ENCODE measurements at regions not wholly inside any gene's neighbourhood (a gene's known extent, or its start where the extent isn't known, plus 50 kb on each side); places are given as distances from the start of the nearest gene placed in this dataset.

DNA sequence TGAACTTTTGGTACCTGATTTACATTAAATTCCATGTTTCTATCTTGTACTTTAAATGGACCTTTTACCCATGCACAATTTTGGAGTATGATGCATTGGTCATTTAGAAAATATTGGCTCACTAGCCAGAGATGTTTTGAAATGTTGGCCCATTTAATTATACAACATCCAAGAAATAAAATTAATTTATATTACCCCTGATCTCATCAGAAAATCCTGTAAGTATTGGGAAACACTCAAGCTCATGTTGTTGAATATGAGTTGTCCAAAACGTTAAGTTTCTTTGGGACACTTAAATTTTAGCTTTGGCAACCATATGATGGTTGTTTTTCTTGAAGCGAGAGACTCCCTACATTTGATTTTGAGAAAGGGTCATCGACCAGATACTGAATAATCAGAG is 492.7 kb downstream of the RPS24 start:
- H3K9me3 ChIP-seq, result no peaks in the 10 kb centered on the region
- no peak for DNase-seq (ENCODE audit: low spot score in 2 of 2)
- H3K27ac ChIP-seq, result no peak overlapping the region
- no peaks in the 10 kb centered on the region for H3K27me3 ChIP-seq
- H3K4me1 ChIP-seq, result no peaks in the 10 kb centered on the region
- H3K4me3 ChIP-seq, result no peak overlapping the region
- 88% methylated on average over 3 of the region's 3 CpGs for WGBS, 2 donors
- no peaks in the 10 kb centered on the region for H3K36me3 ChIP-seq
- TF ChIP-seq EP300 (IDR thresholded peaks at IDR 0.05) (no peak), POLR2A (IDR thresholded peaks at IDR 0.05) (no peak)
- TF ChIP-seq, protein P1, sequence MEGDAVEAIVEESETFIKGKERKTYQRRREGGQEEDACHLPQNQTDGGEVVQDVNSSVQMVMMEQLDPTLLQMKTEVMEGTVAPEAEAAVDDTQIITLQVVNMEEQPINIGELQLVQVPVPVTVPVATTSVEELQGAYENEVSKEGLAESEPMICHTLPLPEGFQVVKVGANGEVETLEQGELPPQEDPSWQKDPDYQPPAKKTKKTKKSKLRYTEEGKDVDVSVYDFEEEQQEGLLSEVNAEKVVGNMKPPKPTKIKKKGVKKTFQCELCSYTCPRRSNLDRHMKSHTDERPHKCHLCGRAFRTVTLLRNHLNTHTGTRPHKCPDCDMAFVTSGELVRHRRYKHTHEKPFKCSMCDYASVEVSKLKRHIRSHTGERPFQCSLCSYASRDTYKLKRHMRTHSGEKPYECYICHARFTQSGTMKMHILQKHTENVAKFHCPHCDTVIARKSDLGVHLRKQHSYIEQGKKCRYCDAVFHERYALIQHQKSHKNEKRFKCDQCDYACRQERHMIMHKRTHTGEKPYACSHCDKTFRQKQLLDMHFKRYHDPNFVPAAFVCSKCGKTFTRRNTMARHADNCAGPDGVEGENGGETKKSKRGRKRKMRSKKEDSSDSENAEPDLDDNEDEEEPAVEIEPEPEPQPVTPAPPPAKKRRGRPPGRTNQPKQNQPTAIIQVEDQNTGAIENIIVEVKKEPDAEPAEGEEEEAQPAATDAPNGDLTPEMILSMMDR (IDR thresholded peaks at IDR 0.05), result no peak

DNA sequence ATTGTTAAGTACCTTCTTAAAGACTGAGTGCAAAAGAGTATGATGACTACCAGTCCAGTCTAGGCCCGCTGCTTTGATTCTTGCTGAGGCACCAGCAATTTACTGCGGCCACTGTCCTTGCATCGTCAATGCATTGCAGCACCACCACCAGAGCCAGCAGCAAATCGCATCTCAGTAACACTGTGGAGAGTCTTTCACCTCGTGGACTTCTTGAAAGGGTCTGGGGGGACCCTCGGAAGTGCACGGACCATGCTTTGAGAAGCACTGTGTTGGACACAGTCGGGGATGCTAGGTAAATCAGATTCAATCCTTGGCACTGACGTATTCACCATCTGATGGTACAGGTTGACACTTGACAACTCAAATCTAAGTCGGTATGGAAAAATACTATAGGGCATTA is 493.6 kb downstream of the RPS24 start:
- TF ChIP-seq POLR2A (IDR thresholded peaks at IDR 0.05) (no peak), EP300 (IDR thresholded peaks at IDR 0.05) (no peak)
- TF ChIP-seq, protein P1 (IDR thresholded peaks at IDR 0.05), result no peak
- Histone ChIP-seq H3K27ac (no peak overlapping the region), H3K4me1 (no peaks in the 10 kb centered on the region), H3K9me3 (no peaks in the 10 kb centered on the region), H3K4me3 (no peak overlapping the region), H3K36me3 (no peaks in the 10 kb centered on the region), H3K27me3 (no peaks in the 10 kb centered on the region)
- 84 to 86% methylated on average over 10 of the region's 10 CpGs for WGBS, 2 donors
- DNase-seq (ENCODE audit: low spot score in 2 of 2), result no peak

DNA sequence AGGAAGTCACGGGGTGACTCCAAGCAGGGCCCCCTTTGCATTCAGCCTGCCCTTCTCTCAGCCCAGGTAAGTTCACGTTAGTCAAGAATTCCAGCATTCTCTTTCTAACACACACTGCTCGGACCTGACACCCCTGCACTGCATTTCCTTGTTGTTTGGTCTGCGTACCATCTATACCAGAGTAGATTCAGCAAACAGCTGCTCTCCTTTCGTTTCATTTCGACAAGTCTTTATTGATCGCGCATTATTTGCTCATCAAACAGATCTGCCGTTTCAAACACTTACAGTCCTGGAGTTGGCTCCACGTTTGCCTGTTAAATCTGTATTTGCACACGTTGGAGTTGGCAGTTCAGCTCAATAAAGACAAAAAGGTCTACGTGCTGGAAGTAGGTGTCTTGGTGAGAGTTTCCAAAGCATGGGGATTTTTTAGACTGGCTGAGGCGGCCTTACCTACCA is 495.1 kb downstream of the RPS24 start:
- Histone ChIP-seq H3K4me3 (no peak overlapping the region), H3K9me3 (no peaks in the 10 kb centered on the region), H3K36me3 (no peaks in the 10 kb centered on the region), H3K27me3 (no peaks in the 10 kb centered on the region), H3K4me1 (no peaks in the 10 kb centered on the region), H3K27ac (no peak overlapping the region)
- DNase-seq (ENCODE audit: low spot score in 2 of 2), result no peak
- 88 to 92% methylated on average over 13 of the region's 13 CpGs for WGBS, 2 donors
- TF ChIP-seq EP300 (IDR thresholded peaks at IDR 0.05), result no peak
- TF ChIP-seq, protein P1 (IDR thresholded peaks at IDR 0.05), result no peak
- TF ChIP-seq POLR2A (IDR thresholded peaks at IDR 0.05), result no peak

DNA sequence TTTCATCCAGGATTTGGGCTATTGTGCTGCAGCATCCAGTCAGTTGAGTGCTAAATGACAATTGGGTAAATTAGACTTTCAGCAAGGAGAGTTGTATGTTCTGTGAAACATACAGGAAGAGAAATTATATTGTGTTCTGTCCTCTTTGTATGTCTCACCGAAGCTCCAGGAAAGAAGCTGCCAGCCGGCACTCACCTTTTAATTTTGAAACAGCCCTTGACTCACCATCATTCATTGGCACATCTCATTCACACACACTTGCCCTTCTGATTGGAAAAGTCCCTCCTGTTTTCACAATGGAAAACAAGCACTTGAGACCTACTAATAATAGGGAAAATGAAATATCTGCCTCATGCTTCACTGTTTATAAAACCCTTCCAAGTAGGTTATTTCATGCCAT is 495.6 kb downstream of the RPS24 start:
- Histone ChIP-seq H3K4me3 (no peak overlapping the region), H3K4me1 (no peaks in the 10 kb centered on the region), H3K9me3 (no peaks in the 10 kb centered on the region), H3K36me3 (no peaks in the 10 kb centered on the region), H3K27ac (no peak overlapping the region), H3K27me3 (no peaks in the 10 kb centered on the region)
- TF ChIP-seq POLR2A (IDR thresholded peaks at IDR 0.05) (no peak), EP300 (IDR thresholded peaks at IDR 0.05) (no peak)
- TF ChIP-seq, protein P1 (IDR thresholded peaks at IDR 0.05), result no peak
- DNase-seq (ENCODE audit: low spot score in 2 of 2), result no peak
- WGBS, 2 donors, result 90 to 91% methylated on average over 2 of the region's 2 CpGs

DNA sequence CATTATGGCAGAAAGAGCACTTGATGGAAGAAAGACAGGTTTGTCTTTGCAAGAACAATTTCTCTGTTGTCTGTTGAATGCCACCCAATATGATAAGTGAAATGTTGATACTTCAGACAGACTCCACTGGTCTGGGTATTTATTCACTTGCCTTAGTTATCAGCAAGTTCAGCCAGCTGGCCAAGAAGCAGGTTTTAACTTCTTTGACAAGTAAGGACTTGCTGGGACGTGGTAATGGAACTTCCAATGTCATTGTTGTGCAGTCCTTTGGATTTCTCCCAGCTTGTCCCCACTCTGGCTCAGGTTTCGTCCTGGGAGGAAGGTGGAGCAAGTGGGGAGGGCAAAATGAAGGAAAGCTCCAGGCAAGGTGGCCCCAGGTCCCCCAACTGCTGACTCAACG is 497.4 kb downstream of the RPS24 start:
- Histone ChIP-seq H3K27me3 (no peaks in the 10 kb centered on the region), H3K4me3 (no peak overlapping the region), H3K4me1 (no peaks in the 10 kb centered on the region), H3K27ac (no peak overlapping the region), H3K9me3 (no peaks in the 10 kb centered on the region), H3K36me3 (no peaks in the 10 kb centered on the region)
- TF ChIP-seq, protein P1 (IDR thresholded peaks at IDR 0.05), result no peak
- TF ChIP-seq EP300 (IDR thresholded peaks at IDR 0.05), result no peak
- TF ChIP-seq POLR2A (IDR thresholded peaks at IDR 0.05), result no peak
- 13 to 26% methylated on average over 3 of the region's 3 CpGs for WGBS, 2 donors
- DNase-seq (ENCODE audit: low spot score in 2 of 2), result no peak

Data from tibial nerve (tissue), 4 donors.